ENCODE measurements at regions not wholly inside any gene's neighbourhood (a gene's known extent, or its start where the extent isn't known, plus 50 kb on each side); places are given as distances from the start of the nearest gene placed in this dataset.

DNA sequence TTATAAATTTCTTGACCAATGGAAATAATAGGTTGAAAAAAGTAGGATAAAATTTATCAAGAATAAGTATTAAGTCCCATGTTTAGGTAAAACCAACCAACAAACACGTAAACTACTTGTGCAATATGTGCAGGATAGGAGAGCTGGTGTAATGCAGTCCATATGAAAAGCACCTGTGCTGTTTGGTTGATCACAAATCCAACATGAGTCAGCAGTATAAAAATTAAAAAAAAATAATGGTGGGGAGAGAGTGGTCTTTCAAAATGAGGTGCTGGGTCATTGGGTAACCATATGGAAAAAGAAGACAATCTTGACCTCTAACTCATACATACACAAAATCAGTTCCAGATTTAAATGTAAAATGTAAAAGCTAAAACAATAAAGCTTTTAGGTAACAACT, 181.8 kb downstream of the HS3ST3B1 start:
- no peak for DNase-seq (ENCODE audit: low read depth in 2 of 2)

DNA sequence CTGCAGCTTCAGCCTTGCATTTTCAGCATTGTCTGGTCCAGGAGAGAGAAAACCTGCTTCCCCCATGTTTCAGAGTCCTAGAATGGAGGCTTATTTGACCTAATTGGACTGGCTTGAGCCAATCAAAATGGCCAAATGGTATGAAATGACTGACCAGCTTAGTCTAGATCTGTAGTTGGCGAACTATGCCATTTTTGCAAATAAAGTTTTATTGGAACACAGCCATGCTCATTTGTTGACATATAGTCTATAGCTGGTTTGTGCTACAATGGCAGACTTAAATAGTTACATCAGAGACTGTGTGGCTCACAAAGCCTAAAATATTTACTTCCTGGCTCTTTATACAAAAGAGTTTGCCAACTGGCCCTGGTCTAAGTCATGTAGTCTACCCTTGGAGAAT, 180.8 kb downstream of the HS3ST3B1 start:
- DNase-seq (ENCODE audit: low read depth in 2 of 2), result no peak

DNA sequence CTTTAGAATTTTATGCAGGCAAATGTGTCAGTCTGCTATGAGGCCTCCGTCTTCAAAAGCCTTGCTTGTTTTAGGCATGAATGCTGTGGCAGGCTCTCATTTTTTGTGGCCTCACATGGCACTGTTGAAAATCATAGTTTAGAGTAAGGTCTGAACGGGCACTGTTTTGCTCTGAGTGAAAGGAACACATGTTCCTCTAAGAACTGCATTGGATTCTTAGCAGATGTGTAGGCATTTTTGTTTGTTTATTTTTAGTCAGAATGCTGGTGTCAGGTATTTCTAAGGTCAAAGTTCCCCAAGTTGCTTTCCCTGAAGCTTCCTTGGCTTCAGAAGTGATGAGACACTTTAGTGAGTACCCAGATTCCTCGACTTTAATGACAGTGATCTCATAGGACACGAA, 173.7 kb downstream of the HS3ST3B1 start:
- no peak for DNase-seq (ENCODE audit: low read depth in 2 of 2)

DNA sequence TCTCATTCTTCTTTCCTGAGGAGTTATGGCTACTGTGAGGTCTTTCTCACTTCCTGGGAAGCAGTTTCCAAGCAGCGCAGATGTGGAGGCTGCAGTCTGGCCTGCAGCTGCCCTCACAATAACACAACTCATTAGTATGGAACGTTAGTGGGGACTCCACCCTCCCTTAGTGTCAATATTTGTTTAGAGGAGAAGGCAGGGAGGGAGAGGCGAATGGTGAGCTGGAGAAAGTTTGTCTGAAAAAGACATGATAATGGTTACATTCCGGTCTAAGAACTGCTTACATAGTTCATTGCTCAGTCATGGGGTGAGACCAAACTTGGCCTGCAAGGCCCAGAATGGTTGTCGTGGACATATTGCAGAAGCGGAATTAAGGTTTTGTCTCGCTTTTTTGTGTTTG, 170.2 kb downstream of the HS3ST3B1 start:
- DNase-seq (ENCODE audit: low read depth in 2 of 2), result no peak

DNA sequence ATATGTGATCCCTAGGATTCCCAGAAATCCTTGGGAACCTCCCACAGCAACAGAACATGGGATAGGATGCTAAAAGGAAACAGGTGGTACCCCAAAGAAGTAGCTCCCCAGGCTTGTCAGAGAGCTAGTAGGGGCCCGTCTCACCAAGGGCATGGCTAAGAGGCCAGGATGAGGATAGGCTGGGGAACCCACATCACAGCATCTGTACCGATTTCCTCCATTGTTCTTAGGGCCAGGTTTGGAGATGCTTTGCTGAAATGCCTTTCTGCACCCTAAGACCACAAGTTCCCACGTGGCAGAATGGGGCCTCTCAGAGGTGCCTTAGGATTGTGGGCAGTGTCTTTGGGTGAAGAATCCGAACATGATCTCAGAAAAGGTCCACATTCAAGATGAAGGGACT, 169.5 kb downstream of the HS3ST3B1 start:
- no peak for DNase-seq (ENCODE audit: low read depth in 2 of 2)

DNA sequence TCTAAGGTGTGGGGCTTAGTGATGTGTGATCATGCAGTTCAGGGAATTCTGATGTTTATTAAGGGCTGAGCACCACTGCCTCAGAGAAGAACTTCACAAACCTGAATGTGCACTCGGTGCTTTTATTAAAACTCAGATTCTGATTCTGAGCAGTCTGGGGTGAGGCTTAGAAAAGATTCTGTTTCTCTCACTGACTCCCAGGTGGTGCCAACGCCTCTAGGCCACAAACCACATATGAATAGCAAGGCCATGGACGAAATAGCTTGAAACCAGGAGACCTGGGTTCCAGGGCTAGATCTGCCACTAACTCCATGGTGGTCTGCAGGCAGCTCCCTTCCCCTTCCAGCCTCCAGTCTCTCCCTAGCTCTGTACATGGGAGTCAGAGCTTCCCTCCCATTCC, 169.1 kb downstream of the HS3ST3B1 start:
- DNase-seq (ENCODE audit: low read depth in 2 of 2), result no peak

DNA sequence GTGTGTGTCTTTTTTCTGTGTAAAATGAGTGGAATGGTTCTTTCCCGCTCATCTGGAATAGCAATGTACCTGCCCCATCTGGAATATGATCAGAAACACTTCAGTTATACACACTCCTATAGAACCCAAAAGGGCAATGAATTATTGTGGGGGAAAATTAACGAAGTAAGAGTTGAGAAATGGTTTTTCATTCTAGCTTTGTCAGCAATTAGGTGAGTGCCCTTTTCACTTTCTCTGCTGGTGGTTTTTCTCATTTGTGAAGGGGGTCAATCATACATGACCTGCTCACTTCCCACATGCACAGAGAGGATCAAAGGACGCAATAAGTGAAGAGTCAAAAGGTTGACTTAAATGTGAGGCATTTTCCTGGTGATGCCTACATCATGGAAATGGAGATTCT, 168.0 kb downstream of the HS3ST3B1 start:
- no peak for DNase-seq (ENCODE audit: low read depth in 2 of 2)

DNA sequence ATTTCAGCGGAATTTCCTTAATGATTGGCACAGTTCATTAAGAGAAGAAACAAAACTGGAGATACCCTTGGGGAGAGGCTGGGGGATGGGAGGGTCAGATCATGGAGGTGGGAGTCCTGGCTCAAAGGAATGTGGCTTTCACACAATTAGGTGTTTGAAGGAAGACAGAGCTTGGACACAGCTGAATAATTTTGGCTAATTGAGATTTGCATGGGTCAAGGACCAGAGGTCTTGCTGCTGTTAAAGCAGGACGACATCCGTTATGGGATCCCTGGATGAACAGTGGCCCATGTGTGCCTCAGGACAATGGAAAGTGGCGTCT, 160.3 kb downstream of the HS3ST3B1 start:
- no peak for DNase-seq (ENCODE audit: low read depth in 2 of 2)

DNA sequence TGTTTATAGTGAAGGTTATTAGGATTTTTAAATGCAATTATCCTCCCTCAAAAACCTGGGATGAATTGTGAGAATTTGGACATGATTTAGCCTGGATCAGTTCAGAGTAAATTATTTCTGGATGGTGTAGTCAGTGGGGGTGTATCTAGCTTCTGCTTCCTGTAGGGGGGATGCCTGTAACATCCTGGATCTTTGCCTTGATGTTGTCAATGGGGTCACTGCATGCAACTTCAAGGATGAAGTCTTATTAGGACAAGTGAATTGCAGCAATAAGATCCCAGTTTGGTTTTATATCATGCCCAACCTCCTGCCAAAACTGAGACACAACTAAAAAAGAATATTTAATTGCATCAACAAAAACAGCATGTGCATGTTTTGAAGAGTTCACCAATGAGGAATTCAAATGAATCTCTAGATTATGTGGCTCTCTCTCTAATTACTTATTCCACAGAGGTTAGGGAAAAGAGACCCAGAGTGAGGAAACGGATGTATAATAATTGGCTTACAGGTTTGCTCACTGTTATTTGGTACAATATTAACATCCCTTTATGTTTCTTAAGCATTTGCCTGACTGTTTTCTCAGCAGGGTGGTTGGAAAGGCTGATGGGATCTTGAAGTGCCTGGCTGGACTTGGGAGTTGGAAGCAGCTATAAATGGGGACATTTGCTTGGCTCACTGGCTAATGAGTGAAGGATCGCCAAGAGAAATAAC, 159.8 kb downstream of the HS3ST3B1 start:
- no peak for DNase-seq (ENCODE audit: low read depth in 2 of 2)

DNA sequence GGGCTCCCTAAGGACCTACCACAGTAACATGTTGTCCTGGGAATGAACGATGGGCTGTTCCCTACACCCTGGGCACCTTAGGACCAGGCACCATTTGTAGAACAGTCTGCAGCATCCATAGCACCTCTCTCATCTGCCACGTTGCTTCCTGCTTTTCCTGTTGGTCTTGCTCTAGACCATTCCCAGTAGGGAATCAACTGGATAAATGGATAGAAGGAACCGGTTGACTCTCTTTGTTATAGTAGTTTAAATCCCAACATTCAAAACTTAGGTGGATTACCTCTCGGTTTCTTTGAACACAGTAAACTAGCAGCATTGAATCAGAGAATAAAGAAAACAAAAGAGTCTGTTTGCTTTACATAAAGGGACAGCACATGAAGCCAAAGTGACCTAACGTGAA, 159.1 kb downstream of the HS3ST3B1 start:
- DNase-seq (ENCODE audit: low read depth in 2 of 2), result no peak

DNA sequence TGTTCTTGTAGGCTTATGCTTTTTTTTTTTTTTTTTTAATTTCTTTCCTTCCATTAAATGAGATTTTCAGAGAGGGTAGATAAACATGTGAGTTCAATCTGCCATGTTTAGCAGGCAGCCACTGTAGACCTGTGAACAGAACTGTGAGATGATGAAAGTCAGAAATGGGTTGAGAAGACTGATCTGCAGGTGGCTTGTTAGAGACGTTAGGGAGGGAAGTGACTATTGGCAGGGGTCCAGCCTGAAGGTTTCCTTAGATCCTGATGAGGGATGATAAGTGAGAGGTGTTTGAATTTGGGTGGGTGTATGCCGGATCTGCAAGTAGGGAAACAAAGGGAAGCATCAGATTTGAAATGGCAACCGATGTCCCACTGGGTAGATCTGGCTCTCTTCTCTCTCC, 157.8 kb downstream of the HS3ST3B1 start:
- DNase-seq (ENCODE audit: low read depth in 2 of 2), result no peak

DNA sequence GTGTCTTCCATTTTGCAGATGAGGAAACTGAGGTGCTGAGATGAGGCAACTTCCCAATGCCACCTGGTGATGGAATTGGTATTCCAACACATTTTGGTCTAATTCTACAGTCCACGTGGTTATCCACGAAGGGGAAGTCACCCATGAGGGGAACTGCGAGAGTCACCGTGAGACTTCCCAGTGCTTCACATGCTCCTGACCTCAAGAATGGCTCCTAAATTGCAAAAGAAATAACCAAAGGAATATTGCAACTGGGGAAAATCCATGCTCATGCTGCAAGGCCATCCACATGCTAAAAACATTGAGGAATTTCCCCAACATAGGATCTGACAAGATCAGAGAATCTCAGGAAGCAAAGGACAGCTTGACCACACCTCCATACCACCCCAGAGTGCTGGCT, 153.9 kb downstream of the HS3ST3B1 start:
- no peak for DNase-seq (ENCODE audit: low read depth in 2 of 2)

DNA sequence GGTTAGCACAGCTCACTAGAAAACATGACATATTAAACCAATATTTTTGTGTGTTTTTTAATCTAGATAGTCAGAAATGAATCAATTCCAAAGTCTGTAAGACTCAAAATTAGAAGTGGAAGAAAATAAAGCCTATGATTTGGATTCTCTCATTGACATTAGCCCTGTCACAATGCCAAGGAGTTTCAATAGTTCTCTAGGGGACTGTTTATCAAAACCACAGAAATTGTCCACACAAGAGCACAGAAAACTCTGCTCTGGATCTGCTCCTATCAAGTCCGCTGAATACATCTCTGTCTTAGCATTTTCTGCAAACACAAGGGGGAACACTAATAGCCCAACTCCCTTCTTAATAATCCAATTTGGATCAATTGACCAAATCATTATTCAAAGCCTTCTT, 152.0 kb downstream of the HS3ST3B1 start:
- no peak for DNase-seq (ENCODE audit: low read depth in 2 of 2)

DNA sequence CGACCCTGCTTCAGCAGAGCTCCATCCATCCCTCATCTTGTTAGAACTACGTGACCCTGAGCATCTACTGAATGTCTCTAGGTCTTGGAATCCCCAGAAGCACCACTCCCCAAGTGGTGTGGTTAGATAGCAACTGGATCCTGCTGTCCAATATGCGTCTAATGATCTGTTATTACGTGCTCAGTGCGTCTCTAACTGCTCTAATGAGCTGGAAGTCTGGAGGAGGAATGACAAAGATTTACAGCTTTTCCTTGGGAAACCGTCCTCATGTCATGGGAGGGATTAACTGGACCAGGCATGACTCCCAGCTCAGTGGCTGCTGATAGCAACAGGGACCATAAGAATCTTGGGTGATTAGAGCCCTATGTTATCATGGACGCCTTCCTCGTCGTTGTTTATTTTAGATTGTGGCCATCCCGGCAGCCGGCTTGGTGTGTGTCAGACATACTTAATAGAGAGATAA, 150.9 kb downstream of the HS3ST3B1 start:
- DNase-seq (ENCODE audit: low read depth in 2 of 2), result no peak

DNA sequence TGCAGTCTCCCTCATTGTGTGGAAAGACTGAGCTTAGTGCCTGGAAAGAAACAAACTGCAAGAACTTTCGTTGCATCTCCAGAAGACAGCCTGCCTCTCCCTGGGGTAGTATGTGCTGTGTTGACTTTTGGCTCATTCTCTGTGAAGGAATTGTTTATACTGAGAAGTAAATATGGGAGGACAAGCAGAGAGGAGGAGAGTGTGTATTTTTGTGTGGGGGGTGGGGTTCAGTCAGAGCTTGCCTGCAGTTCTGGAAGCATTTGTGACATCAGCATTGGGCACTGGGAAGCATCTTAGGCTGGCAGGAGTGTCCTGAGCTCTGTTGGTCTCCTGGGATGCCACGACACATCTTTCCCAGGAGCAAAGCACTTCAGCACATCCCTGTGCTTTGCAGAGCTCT, 147.9 kb downstream of the HS3ST3B1 start:
- no peak for DNase-seq (ENCODE audit: low read depth in 2 of 2)

DNA sequence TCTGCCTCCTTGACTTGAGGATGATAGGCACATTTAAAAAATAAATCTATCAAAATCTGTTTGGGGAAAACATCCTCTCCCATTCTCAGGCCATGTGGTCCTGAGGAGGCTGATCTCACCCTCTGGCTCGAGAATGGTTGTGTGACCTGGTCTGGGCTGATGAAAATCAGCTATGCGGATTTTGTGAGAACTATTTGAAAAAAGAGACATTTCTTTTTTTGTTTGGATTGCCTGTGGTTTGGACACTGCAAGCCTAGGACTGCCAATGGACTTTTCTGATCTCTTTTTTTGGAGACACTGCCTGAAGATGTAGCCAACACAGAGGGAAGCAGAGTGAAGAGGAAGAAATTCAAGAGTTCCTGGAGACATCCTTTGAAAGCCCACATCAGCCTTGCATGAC, 145.9 kb downstream of the HS3ST3B1 start:
- no peak for DNase-seq (ENCODE audit: low read depth in 2 of 2)

DNA sequence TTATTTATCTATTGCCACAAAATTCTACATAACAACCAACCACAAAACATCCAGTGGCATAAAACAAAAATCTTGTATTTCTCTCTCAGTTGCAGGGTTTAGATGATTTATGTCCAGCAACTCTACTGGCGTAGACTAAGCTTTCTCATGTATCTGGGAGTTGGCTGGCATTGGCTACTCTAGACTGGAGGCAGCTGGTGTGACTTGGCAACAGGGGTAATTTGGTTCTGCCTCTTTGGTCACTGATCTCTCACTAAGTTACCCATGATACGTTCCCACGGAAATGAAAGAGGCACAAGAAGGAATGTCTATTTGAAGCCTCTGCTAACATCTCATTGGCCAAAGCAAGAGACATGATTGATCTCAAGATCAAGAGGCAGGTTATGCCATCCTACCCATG, 144.0 kb downstream of the HS3ST3B1 start:
- DNase-seq (ENCODE audit: low read depth in 2 of 2), result no peak

DNA sequence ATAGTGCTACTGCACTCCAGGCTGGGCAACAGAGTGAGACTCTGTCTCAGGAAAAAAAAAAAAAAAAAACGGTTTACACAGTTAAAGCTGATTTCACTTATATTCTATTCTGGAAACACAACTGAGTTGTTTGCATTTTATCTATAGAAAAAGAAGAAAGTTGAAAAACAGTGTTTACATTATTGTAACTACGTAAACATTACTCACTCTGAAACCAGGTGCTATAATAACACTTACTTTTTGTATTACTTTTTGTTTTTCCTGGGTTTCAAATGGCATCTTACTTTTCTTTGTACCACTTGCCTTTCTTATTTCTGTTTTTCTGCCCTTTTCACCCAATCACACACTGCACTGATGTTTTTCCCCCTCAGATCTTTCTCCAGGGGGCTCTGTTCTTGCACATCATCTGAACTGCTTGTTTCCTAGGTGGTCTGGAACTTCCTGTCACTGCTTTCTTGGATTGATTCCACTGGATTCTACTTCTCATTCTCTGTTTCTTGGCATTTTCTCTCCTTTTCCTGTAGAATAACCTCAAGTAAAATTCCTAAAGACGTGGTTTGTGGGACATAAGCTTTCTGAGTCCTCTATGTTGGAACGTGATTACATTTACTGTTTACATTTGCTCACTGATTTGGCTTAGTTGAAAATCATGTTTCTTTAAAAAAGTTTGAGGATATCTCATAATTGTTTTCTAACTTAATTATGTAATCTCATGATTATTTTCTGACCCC, 142.1 kb downstream of the HS3ST3B1 start:
- DNase-seq (ENCODE audit: low read depth in 2 of 2), result no peak

DNA sequence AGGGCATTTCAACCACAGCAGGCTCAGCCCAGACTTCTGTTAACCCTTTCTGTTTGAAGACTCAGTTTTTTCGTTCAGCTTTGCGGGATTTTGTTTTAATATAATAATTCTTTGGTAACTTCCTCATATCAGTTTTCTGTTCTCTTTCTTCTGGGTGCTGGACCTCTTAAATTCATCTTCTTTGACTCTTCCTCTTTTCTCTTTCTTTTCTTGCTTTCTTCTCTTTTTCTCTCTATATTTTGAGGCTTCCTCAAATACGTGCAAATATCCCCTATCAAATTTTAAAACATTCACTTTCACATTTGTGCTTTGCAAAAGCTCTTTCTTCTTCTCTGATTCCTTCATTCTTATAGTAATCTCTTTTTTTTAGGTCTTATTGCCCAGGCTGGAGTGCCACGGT, 136.3 kb downstream of the HS3ST3B1 start:
- DNase-seq (ENCODE audit: low read depth in 2 of 2), result no peak

DNA sequence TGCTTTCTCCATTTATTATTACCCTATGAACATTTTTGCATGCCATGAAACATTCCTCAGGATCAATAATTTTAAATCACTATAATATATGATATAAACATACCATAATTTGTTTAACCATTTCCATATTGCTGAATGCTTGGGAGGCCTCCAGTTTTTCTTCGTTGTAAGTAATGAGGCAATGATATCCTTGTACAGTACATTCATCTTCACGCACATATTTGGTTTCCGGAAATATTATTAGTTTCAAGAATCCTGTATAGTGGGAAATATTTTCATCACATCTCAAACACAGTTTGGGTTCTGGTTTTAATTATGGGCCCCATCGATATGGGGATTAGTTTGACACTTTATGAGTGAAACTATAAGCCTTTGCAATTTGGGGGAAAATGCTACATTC, 135.4 kb downstream of the HS3ST3B1 start:
- no peak for DNase-seq (ENCODE audit: low read depth in 2 of 2)

DNA sequence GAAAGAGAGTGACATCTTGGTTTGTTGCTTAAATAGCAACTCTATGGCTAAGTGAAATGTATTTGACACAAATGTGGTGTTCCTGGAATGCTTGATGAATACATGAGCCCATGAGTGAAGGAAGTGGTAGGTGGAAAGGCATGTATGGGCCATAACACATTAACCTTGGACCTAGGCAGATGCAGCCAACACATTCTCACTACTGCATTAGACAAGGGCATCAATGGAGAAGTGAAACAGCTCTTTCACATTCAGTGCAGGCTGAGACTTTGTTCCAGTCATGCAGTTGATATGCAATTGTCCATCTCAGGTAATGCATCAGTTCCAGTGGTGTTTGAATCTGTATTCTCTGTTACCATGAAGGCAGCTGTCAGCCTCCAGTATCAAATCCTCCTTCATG, 133.6 kb downstream of the HS3ST3B1 start:
- DNase-seq (ENCODE audit: low read depth in 2 of 2), result no peak

DNA sequence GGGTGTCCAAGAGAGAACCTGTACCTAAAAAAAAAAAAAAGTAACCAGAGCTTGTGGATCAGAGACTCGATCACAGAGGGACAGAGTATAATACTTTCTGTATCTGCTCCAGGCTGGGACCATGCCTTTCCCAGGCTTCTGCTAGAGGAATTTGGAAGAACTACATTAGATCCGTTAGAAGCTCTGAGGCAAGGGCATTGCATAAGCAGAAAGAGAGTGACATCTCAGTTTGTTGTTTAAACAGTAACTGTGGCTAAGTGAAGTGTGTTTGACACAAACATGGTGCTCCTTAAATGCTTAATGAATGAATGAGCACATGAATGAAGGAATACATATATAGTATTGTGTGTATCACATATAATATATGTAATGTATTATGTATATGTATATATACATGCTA, 131.2 kb downstream of the HS3ST3B1 start:
- DNase-seq (ENCODE audit: low read depth in 2 of 2), result no peak

DNA sequence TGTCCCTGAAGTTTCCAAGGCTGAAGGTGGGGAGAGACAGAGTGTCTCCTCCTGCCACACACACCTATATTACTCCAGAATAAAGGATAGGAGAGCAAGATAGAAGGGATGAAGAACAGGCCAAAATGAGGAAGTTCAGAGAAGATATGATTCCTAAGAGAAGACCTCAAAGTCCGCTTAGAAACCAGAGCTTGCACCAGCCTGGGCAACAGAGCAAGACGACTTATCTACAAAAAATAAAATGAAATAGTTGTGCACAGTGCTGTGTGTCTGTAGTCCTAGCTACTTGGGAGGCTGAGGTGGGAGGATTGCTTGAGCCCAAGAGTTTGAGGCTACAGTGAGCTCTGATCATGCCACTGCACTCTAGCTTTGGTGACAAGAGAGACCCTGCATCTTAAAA, 128.2 kb downstream of the HS3ST3B1 start:
- DNase-seq (ENCODE audit: low read depth in 2 of 2), result no peak

DNA sequence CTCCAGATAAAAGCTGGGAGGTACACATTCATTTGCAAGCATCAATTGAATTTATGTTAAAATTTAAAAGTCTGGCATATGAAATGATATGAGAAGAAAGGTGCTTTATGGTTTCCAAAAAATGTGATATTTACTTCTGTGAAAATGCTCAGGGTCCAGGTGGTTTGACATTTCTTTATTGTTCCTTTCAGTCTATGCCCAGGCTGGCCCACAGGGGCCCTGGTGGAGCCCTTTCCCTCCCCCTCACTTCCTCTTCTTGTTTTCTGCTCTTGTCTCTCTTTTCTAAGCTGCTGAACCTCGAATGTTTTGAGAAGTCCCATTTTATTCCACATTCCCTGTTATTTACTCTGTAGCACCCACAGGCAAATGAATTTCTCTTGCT, 127.8 kb downstream of the HS3ST3B1 start:
- DNase-seq (ENCODE audit: low read depth in 2 of 2), result peak in 1 of 2 donors; percentile 10

Data from stimulated activated CD8-positive, alpha-beta memory T cell treated with anti-CD3 and anti-CD28 coated beads, Interleukin-7, amount 100 ng/mL, for 1 hour (primary cell).